Parathyroid adenoma (tissue), 2 donors: ENCODE measurements at regions not wholly inside any gene's neighbourhood (a gene's known extent, or its start where the extent isn't known, plus 50 kb on each side); places are given as distances from the start of the nearest gene placed in this dataset.

Experiments
- H2AFZ ChIP-seq: fragments of 300-600 bp; sonication (generic); one replicate; pipeline ENCODE4 v1.7.0; 2017; ENCODE audit warnings: antibody characterized with exemption, mild to moderate bottlenecking
- H3K27ac ChIP-seq: fragments of 300-600 bp; sonication (generic); one replicate; pipeline ENCODE4 v1.7.0; 2017
- H3K27me3 ChIP-seq: fragments of 300-600 bp; sonication (generic); one replicate; pipeline ENCODE4 v1.7.0; 2017; ENCODE audit warnings: low read length; ENCODE audit not compliant: control insufficient read depth, insufficient read depth
- H3K36me3 ChIP-seq: fragments of 300-600 bp; sonication (generic); one replicate; pipeline ENCODE4 v1.7.0; 2017; ENCODE audit warnings: low read length; ENCODE audit not compliant: control insufficient read depth, insufficient read depth
- H3K4me1 ChIP-seq: fragments of 300-600 bp; sonication (generic); one replicate; pipeline ENCODE4 v1.7.0; 2017; ENCODE audit warnings: control low read depth
- H3K4me2 ChIP-seq: fragments of 300-600 bp; sonication (generic); one replicate; pipeline ENCODE4 v1.7.0; 2017; ENCODE audit warnings: low read length
- H3K4me3 ChIP-seq: fragments of 300-600 bp; sonication (generic); one replicate; pipeline ENCODE4 v1.7.0; 2017; ENCODE audit warnings: low read depth, low read length
- H3K79me2 ChIP-seq: fragments of 300-600 bp; sonication (generic); one replicate; pipeline ENCODE4 v1.7.0; 2017; ENCODE audit warnings: control low read depth
- H3K9ac ChIP-seq: fragments of 300-600 bp; sonication (generic); one replicate; pipeline ENCODE4 v1.7.0; 2017; ENCODE audit warnings: mild to moderate bottlenecking
- H3K9me3 ChIP-seq: fragments of 300-600 bp; sonication (generic); one replicate; pipeline ENCODE4 v1.7.0; 2017; ENCODE audit warnings: low read length; ENCODE audit not compliant: control insufficient read depth
- TF ChIP-seq, protein P1 (sequence below): fragments of 300-600 bp; sonication (generic); IDR thresholded peaks from one replicate; pipeline ENCODE4 v1.7.0; 2017; ENCODE audit warnings: antibody characterized with exemption, mild to moderate bottlenecking
- donor health status: primary hyperparathyroidism.

DNA sequence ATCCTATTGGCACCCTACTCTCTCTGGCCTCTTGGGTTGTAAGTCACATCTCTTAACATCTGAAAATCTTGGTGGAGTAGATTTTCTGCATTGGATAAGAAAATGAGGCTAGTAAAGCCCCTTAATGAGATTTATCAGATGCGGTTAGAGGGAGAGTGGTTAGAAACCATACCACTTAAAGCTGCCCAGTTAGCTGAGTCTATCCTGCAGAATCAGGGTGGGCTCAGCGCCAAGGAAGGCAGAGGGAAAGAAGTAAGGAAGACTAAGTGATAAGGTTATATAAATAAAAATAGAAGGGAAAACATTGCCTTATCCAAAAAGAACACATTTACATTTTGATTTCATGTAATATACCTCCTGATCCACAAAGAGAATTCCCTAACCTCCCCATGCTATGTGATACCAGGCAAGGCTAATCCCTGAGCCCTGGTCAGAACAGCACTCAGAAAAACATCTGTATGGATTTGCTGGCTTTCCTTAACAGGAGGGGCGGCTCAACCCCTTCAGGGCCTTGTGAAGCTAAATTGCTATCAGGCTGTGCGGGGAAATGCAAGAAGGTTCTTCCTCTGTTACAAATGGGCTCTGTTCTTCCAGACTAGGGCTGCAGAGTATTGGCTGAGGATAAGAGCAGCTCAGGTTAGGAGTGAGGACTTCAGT, 101.7 kb downstream of the SNX19 start:
- Histone ChIP-seq H3K79me2 (no peaks in the 10 kb centered on the region), H3K27me3 (no peaks in the 10 kb centered on the region), H3K9me3 (no peaks in the 10 kb centered on the region), H3K4me3 (no peak overlapping the region), H2AFZ (no peak overlapping the region), H3K27ac (no peak overlapping the region), H3K4me1 (no peaks in the 10 kb centered on the region), H3K4me2 (no peak overlapping the region), H3K9ac (no peak overlapping the region), H3K36me3 (no peaks in the 10 kb centered on the region)
- TF ChIP-seq, protein P1, sequence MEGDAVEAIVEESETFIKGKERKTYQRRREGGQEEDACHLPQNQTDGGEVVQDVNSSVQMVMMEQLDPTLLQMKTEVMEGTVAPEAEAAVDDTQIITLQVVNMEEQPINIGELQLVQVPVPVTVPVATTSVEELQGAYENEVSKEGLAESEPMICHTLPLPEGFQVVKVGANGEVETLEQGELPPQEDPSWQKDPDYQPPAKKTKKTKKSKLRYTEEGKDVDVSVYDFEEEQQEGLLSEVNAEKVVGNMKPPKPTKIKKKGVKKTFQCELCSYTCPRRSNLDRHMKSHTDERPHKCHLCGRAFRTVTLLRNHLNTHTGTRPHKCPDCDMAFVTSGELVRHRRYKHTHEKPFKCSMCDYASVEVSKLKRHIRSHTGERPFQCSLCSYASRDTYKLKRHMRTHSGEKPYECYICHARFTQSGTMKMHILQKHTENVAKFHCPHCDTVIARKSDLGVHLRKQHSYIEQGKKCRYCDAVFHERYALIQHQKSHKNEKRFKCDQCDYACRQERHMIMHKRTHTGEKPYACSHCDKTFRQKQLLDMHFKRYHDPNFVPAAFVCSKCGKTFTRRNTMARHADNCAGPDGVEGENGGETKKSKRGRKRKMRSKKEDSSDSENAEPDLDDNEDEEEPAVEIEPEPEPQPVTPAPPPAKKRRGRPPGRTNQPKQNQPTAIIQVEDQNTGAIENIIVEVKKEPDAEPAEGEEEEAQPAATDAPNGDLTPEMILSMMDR: no peak

DNA sequence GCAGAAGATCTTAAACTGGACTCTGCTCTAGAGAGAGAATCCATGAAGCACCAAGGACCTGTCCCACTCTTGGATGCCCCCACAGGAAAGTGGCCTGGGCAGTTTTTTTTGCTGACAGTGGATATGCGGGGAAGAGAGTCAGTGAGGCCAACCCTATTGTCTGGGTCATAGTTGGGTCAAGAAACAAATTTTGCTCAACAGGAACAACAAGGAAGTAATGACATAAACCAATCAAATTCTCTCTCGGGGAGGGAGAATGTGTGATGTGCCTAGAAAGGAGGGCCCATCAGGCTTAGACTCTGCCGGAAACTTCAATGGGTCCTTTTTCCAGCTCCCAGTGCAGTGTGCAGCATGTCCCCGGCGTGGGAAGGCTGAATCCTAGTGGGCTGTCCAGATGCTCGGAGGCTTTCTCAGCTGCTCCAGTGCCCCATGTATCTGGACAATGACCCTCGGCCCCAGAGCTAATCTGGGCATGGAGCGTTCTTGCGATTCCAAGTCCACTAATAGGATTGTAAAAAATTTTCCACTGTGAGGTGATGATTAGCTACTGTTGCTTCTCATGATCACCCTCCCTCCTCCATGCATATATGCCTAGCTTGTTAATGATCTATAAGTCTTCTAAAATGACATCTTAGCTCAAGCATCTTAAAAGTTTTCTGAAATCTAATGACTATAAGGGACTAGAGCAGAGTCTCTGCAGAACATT, 101.0 kb downstream of the SNX19 start:
- H3K9ac ChIP-seq: no peak overlapping the region
- H3K9me3 ChIP-seq: no peaks in the 10 kb centered on the region

DNA sequence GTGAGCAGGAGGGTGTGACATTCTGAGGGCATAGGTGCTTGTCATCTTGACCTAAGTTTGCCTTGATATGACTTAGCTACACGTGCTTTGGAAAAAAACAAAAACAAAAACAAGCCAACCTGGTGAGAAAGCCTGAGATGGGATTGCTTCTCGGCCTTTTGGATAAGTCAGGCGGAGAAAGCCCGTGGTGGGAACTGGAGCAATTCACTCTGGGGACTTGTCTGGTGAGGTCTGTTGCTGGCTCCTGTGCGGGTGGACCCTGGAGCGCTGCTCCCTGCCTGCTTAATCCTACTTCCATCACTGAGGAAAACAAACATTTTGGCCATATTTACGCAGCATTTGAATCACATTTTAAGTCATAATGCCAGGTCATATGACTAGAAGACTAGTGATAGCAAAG, 100.3 kb downstream of the SNX19 start:
- Histone ChIP-seq H3K9me3 (no peaks in the 10 kb centered on the region), H3K4me1 (no peaks in the 10 kb centered on the region), H3K27me3 (no peaks in the 10 kb centered on the region), H3K9ac (no peak overlapping the region), H3K36me3 (no peaks in the 10 kb centered on the region), H3K4me3 (no peak overlapping the region), H2AFZ (no peak overlapping the region), H3K79me2 (no peaks in the 10 kb centered on the region), H3K27ac (no peak overlapping the region), H3K4me2 (no peak overlapping the region)
- TF ChIP-seq, protein P1: no peak

More for the DNA sequence above, 101.0 kb downstream of the SNX19 start:
- Histone ChIP-seq H3K4me1 (no peaks in the 10 kb centered on the region), H3K4me3 (no peak overlapping the region), H3K36me3 (no peaks in the 10 kb centered on the region), H3K27me3 (no peaks in the 10 kb centered on the region), H3K27ac (no peak overlapping the region), H2AFZ (no peak overlapping the region), H3K4me2 (no peak overlapping the region), H3K79me2 (no peaks in the 10 kb centered on the region)
- TF ChIP-seq, protein P1: no peak

DNA sequence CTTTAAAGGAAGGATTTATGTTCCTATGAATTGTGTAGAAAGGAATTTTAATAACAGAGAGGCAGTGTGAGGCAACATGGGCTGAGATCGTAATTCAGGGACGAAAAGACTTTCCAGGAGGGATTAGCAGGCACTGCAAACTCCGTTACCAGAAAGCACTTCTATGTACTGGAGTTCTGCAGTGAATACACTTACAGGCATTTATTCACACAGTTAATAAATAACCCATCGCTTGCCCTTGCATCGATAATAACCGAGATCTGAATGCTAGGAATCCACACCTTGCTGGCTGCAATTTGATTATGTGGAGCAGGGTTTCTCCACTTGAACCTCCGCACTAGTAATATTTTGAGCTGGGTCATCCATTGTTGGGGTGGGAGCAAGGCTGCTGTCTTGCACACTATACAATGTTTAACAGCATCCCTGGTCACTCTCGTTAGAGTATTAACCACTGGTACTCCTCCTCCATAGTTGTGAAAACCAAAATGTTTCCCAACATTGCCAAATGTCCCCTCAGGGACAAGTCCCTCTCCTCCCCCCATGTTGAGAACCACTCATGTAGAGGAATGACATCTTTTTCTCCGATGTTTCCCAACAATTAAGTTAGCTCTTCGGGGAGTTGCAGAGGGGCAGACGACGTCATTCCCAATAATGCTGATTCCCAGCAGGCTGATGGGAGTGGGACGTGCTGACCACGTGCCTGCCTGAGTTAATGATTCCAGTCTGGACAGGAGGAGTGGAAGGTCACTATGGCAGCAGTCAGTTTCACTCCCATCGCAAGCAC, 99.5 kb downstream of the SNX19 start:
- no peaks in the 10 kb centered on the region for H3K9me3 ChIP-seq
- no peak overlapping the region for H3K27ac ChIP-seq
- no peak overlapping the region for H2AFZ ChIP-seq
- no peak overlapping the region for H3K9ac ChIP-seq
- no peaks in the 10 kb centered on the region for H3K79me2 ChIP-seq
- no peaks in the 10 kb centered on the region for H3K4me1 ChIP-seq
- TF ChIP-seq, protein P1: no peak
- no peak overlapping the region for H3K4me2 ChIP-seq
- H3K27me3 ChIP-seq: no peaks in the 10 kb centered on the region
- H3K36me3 ChIP-seq: no peaks in the 10 kb centered on the region
- H3K4me3 ChIP-seq: no peak overlapping the region
